Duodenal mucosa (tissue), 2 donors: ENCODE measurements at regions not wholly inside any gene's neighbourhood (a gene's known extent, or its start where the extent isn't known, plus 50 kb on each side); places are given as distances from the start of the nearest gene placed in this dataset.

Source experiments
- H3K27ac ChIP-seq: one replicate; pipeline ENCODE4 v1.7.0; 2013; ENCODE audit warnings: low read depth, low read length
- H3K27me3 ChIP-seq, 2 donors: one replicate each; pipeline ENCODE4 v1.7.0; 2013; ENCODE audit warnings: low read length in 2 of 2, control low read depth in 1 of 2; ENCODE audit not compliant: insufficient read depth in 2 of 2, control insufficient read depth in 1 of 2
- H3K36me3 ChIP-seq, 2 donors: one replicate each; pipeline ENCODE4 v1.7.0; 2013; ENCODE audit warnings: low read length in 2 of 2, control low read depth in 1 of 2; ENCODE audit not compliant: insufficient read depth in 2 of 2, control insufficient read depth in 1 of 2
- H3K4me1 ChIP-seq, 2 donors: one replicate each; pipeline ENCODE4 v1.7.0; 2013; ENCODE audit warnings: low read length in 2 of 2, control low read depth in 1 of 2; ENCODE audit not compliant: insufficient read depth in 2 of 2, control insufficient read depth in 1 of 2
- H3K4me3 ChIP-seq, 2 donors: one replicate each; pipeline ENCODE4 v1.7.0; 2013; ENCODE audit warnings: low read length in 2 of 2, low read depth in 1 of 2
- H3K9ac ChIP-seq, 2 donors: one replicate each; pipeline ENCODE4 v1.7.0; 2013; ENCODE audit warnings: low read length in 2 of 2, low read depth in 1 of 2
- H3K9me3 ChIP-seq, 2 donors: one replicate each; pipeline ENCODE4 v1.7.0; 2013; ENCODE audit warnings: low read length in 2 of 2, control low read depth in 1 of 2; ENCODE audit not compliant: control insufficient read depth in 1 of 2

GRCh38 chr6:56349194-56349593 is 101.8 kb upstream of the COL21A1 start:
- Histone ChIP-seq H3K4me3 (no peak overlapping the region), H3K9ac (no peak overlapping the region), H3K9me3 (no peaks in the 10 kb centered on the region), H3K27me3 (no peaks in the 10 kb centered on the region), H3K4me1 (no peaks in the 10 kb centered on the region), H3K27ac (no peak overlapping the region), H3K36me3 (no peaks in the 10 kb centered on the region)

- Histone ChIP-seq H3K27me3 (no peaks in the 10 kb centered on the region), H3K4me3 (no peak overlapping the region), H3K4me1 (no peaks in the 10 kb centered on the region), H3K9me3 (no peaks in the 10 kb centered on the region), H3K36me3 (no peaks in the 10 kb centered on the region), H3K27ac (no peak overlapping the region), H3K9ac (no peak overlapping the region)
These were observed 101.2 kb upstream of the COL21A1 start for GRCh38 chr6:56348578-56348977.

GRCh38 chr6:56347526-56347925 is 100.1 kb upstream of the COL21A1 start:
- no peak overlapping the region for H3K9ac ChIP-seq
- H3K27me3 ChIP-seq = no peaks in the 10 kb centered on the region
- no peaks in the 10 kb centered on the region for H3K4me1 ChIP-seq
- no peak overlapping the region for H3K4me3 ChIP-seq
- no peaks in the 10 kb centered on the region for H3K9me3 ChIP-seq
- no peak overlapping the region for H3K27ac ChIP-seq
- H3K36me3 ChIP-seq = no peaks in the 10 kb centered on the region

GRCh38 chr6:56346958-56347357 is 99.6 kb upstream of the COL21A1 start:
- Histone ChIP-seq H3K9ac (no peak overlapping the region), H3K4me3 (no peak overlapping the region), H3K36me3 (no peaks in the 10 kb centered on the region), H3K27me3 (no peaks in the 10 kb centered on the region), H3K27ac (no peak overlapping the region), H3K9me3 (no peaks in the 10 kb centered on the region), H3K4me1 (no peaks in the 10 kb centered on the region)

GRCh38 chr6:56345376-56345995 is 98.1 kb upstream of the COL21A1 start:
- Histone ChIP-seq H3K36me3 (no peaks in the 10 kb centered on the region), H3K9me3 (no peaks in the 10 kb centered on the region), H3K27ac (no peak overlapping the region), H3K4me3 (no peak overlapping the region), H3K9ac (no peak overlapping the region), H3K4me1 (no peaks in the 10 kb centered on the region), H3K27me3 (no peaks in the 10 kb centered on the region)

GRCh38 chr6:56343295-56343694 is 95.9 kb upstream of the COL21A1 start:
- no peak overlapping the region for H3K9ac ChIP-seq
- no peaks in the 10 kb centered on the region for H3K9me3 ChIP-seq
- no peaks in the 10 kb centered on the region for H3K27me3 ChIP-seq
- H3K4me3 ChIP-seq = no peak overlapping the region
- no peaks in the 10 kb centered on the region for H3K4me1 ChIP-seq
- no peaks in the 10 kb centered on the region for H3K36me3 ChIP-seq
- H3K27ac ChIP-seq = no peak overlapping the region

- no peaks in the 10 kb centered on the region for H3K9me3 ChIP-seq
- H3K9ac ChIP-seq = no peak overlapping the region
- no peak overlapping the region for H3K27ac ChIP-seq
- no peaks in the 10 kb centered on the region for H3K4me1 ChIP-seq
- H3K27me3 ChIP-seq = no peaks in the 10 kb centered on the region
- H3K4me3 ChIP-seq = no peak overlapping the region
- H3K36me3 ChIP-seq = no peaks in the 10 kb centered on the region
These were observed 92.1 kb upstream of the COL21A1 start for GRCh38 chr6:56339524-56339923.

- H3K9me3 ChIP-seq = no peaks in the 10 kb centered on the region
- no peaks in the 10 kb centered on the region for H3K27me3 ChIP-seq
- H3K27ac ChIP-seq = no peak overlapping the region
- H3K4me3 ChIP-seq = no peak overlapping the region
- H3K36me3 ChIP-seq = no peaks in the 10 kb centered on the region
- no peaks in the 10 kb centered on the region for H3K4me1 ChIP-seq
- H3K9ac ChIP-seq = no peak overlapping the region
These were observed 88.3 kb upstream of the COL21A1 start for GRCh38 chr6:56335726-56336125.

- Histone ChIP-seq H3K27me3 (no peaks in the 10 kb centered on the region), H3K36me3 (no peaks in the 10 kb centered on the region), H3K9me3 (no peaks in the 10 kb centered on the region), H3K27ac (no peak overlapping the region), H3K9ac (no peak overlapping the region), H3K4me3 (no peak overlapping the region), H3K4me1 (no peaks in the 10 kb centered on the region)
These were observed 87.6 kb upstream of the COL21A1 start for GRCh38 chr6:56334937-56335336.

GRCh38 chr6:56329271-56330050 is 82.1 kb upstream of the COL21A1 start:
- Histone ChIP-seq H3K27me3 (no peaks in the 10 kb centered on the region), H3K9ac (no peak overlapping the region), H3K36me3 (no peaks in the 10 kb centered on the region), H3K9me3 (no peaks in the 10 kb centered on the region), H3K27ac (no peak overlapping the region), H3K4me3 (no peak overlapping the region), H3K4me1 (no peaks in the 10 kb centered on the region)
